HCT116 (cell line): ENCODE measurements at regions not wholly inside any gene's neighbourhood (a gene's known extent, or its start where the extent isn't known, plus 50 kb on each side); places are given as distances from the start of the nearest gene placed in this dataset.

ENCODE experiments used
- ATAC-seq: fragments of 200-7000 bp; cut with Tn5 transposase; 2 replicates; pipeline ENCODE4 v1.9.1; 2020; ENCODE audit warnings: mild to moderate bottlenecking, moderate library complexity
- BruUV-seq: library from RNA; stranded (reverse); fragments of 400-500 nt; replicated peaks from 2 replicates; lab custom pipeline; 2021; lab: Mats Ljungman, UMichigan
- CTCF ChIA-PET: fragments of 300-600 bp; sonication (Branson Sonifier 250); formaldehyde crosslinking; loops from one replicate; lab custom pipeline; 2021; ENCODE audit warnings: antibody characterized with exemption; lab: Charles Lee
- POLR2A ChIA-PET: fragments of 300-600, 350-600 bp; sonication (Branson Sonifier 250); formaldehyde crosslinking; loops from one replicate; lab custom pipeline; 2021; ENCODE audit warnings: antibody characterized with exemption; lab: Charles Lee
- RAD21 ChIA-PET, 2 experiments: fragments of 300-600 bp; sonication (Branson Sonifier 250); formaldehyde crosslinking; loops; one replicate each; lab custom pipeline; 2023; ENCODE audit warnings: low total read pairs in 2 of 2; ENCODE audit not compliant: uncharacterized antibody in 2 of 2, unreplicated experiment in 2 of 2, low non-redundant PET in 1 of 2; lab: Charles Lee
- DNase-seq: peaks from one replicate; pipeline ENCODE4 v3.0.0-alpha.2; 2010; ENCODE audit warnings: low read depth, low spot score
- H2AFZ ChIP-seq: fragments of 200-600 bp; shearing (Covaris generic), sonication (generic); 2 replicates; pipeline ENCODE4 v1.6.1; 2017; ENCODE audit warnings: low read depth, mixed run types, mixed read lengths, antibody characterized with exemption, low read length; ENCODE audit not compliant: poor library complexity, severe bottlenecking
- H3K27ac ChIP-seq: 2 replicates; pipeline ENCODE4 v1.5.1; 2012; ENCODE audit warnings: low read depth, low read length
- H3K27me3 ChIP-seq: fragments of 200-600 bp; sonication (generic); 2 replicates; pipeline ENCODE4 v1.6.1; 2016; ENCODE audit warnings: mixed run types, low read length, mixed read lengths; ENCODE audit not compliant: insufficient read depth
- H3K36me3 ChIP-seq, 2 experiments: fragments of 200-500 bp in 1 of 2; fragments of 200-600 bp in 1 of 2; sonication (Bioruptor generic) in 1 of 2; sonication (generic) in 1 of 2; 2 replicates each; pipeline versions ENCODE4 v1.5.1 to v1.6.1; 2014 to 2016; ENCODE audit warnings: low read length in 2 of 2, inconsistent platforms in 1 of 2, mixed read lengths in 1 of 2, mixed run types in 1 of 2; ENCODE audit not compliant: insufficient read depth in 2 of 2, control insufficient read depth in 1 of 2
- H3K4me1 ChIP-seq, 2 experiments: fragments of 200-600 bp in 1 of 2; sonication (generic) in 1 of 2; 2 replicates each; pipeline versions ENCODE4 v1.5.1 to v1.6.1; 2012 to 2017; ENCODE audit warnings: low read length in 2 of 2, inconsistent platforms in 1 of 2, mild to moderate bottlenecking in 1 of 2, mixed read lengths in 1 of 2, mixed run types in 1 of 2, moderate library complexity in 1 of 2; ENCODE audit not compliant: insufficient read depth in 2 of 2, control insufficient read depth in 1 of 2
- H3K4me2 ChIP-seq: fragments of 200-600 bp; sonication (generic); 2 replicates; pipeline ENCODE4 v1.6.1; 2017; ENCODE audit warnings: mixed run types, low read length, mixed read lengths
- H3K4me3 ChIP-seq, 2 experiments: fragments of 200-600 bp in 1 of 2; sonication (generic) in 1 of 2; replicated peaks in 1 of 2; 2 replicates each; pipeline ENCODE4 v1.5.1; 2011 to 2016; ENCODE audit warnings: low read length in 2 of 2, control low read depth in 1 of 2, low read depth in 1 of 2, mild to moderate bottlenecking in 1 of 2, mixed read lengths in 1 of 2, mixed run types in 1 of 2
- H3K79me2 ChIP-seq: fragments of 200-600 bp; sonication (generic); 2 replicates; pipeline ENCODE4 v1.6.1; 2017; ENCODE audit warnings: mild to moderate bottlenecking, mixed run types, low read length, moderate library complexity, mixed read lengths; ENCODE audit not compliant: insufficient read depth
- H3K9ac ChIP-seq: fragments of 200-600 bp; sonication (generic); 2 replicates; pipeline ENCODE4 v1.6.1; 2016; ENCODE audit warnings: low read length, mixed read lengths
- H3K9me2 ChIP-seq: fragments of 200-600 bp; sonication (generic), shearing (Covaris generic); 2 replicates; pipeline ENCODE4 v1.6.1; 2017; ENCODE audit warnings: mixed run types, mild to moderate bottlenecking, moderate library complexity; ENCODE audit not compliant: insufficient read depth
- H3K9me3 ChIP-seq, 2 experiments: fragments of 200-500 bp in 1 of 2; fragments of 200-600 bp in 1 of 2; sonication (Bioruptor generic) in 1 of 2; sonication (generic) in 1 of 2; 2 replicates each; pipeline ENCODE4 v1.6.1; 2014 to 2017; ENCODE audit warnings: low read length in 2 of 2, mixed read lengths in 2 of 2, inconsistent platforms in 1 of 2, low read depth in 1 of 2, mild to moderate bottlenecking in 1 of 2, mixed run types in 1 of 2, moderate library complexity in 1 of 2; ENCODE audit not compliant: control insufficient read depth in 1 of 2, insufficient read depth in 1 of 2
- H4K20me1 ChIP-seq: fragments of 200-600 bp; sonication (generic), shearing (Covaris generic); 2 replicates; pipeline ENCODE4 v1.6.1; 2017; ENCODE audit warnings: mixed run types, mild to moderate bottlenecking, moderate library complexity; ENCODE audit not compliant: insufficient read depth
- ATF3 ChIP-seq: IDR thresholded peaks from 2 replicates; pipeline ENCODE4 v1.6.1; 2012
- CEBPB ChIP-seq: IDR thresholded peaks from 2 replicates; pipeline ENCODE4 v1.6.1; 2012; ENCODE audit warnings: low read depth
- CTCF ChIP-seq, 3 experiments: fragments of 200-600 bp in 1 of 3; sonication (generic) in 1 of 3; IDR thresholded peaks in 2 of 3; conservative IDR thresholded peaks in 1 of 3; 2 replicates each; pipeline ENCODE4 v1.5.1; 2012 to 2017; ENCODE audit warnings: low read depth in 2 of 3, low read length in 2 of 3, antibody characterized with exemption in 1 of 3, borderline replicate concordance in 1 of 3, control low read depth in 1 of 3, mild to moderate bottlenecking in 1 of 3, mixed read lengths in 1 of 3, mixed run types in 1 of 3, moderate library complexity in 1 of 3; ENCODE audit not compliant: insufficient read depth in 1 of 3
- EGR1 ChIP-seq: IDR thresholded peaks from 2 replicates; pipeline ENCODE4 v1.6.1; 2012; ENCODE audit warnings: low read depth
- EZH2phosphoT487 ChIP-seq: fragments of 200-600 bp; IDR thresholded peaks from 2 replicates; pipeline ENCODE4 v1.6.1; 2018; ENCODE audit warnings: antibody characterized with exemption, borderline replicate concordance
- FOSL1 ChIP-seq: IDR thresholded peaks from 2 replicates; pipeline ENCODE4 v1.6.1; 2012; ENCODE audit warnings: low read depth
- JUND ChIP-seq: IDR thresholded peaks from 2 replicates; pipeline ENCODE4 v1.6.1; 2012
- POLR2A ChIP-seq: IDR thresholded peaks from 2 replicates; pipeline ENCODE4 v1.7.0; 2011; ENCODE audit warnings: borderline replicate concordance; ENCODE audit not compliant: insufficient read depth, insufficient read length; ENCODE audit errors: extremely low read depth
- POLR2AphosphoS5 ChIP-seq: IDR thresholded peaks from 2 replicates; pipeline ENCODE4 v1.6.1; 2011; ENCODE audit warnings: mild to moderate bottlenecking, low read depth, low read length, moderate library complexity
- RAD21 ChIP-seq: IDR thresholded peaks from 2 replicates; pipeline ENCODE4 v1.6.1; 2012; ENCODE audit warnings: low read depth, mild to moderate bottlenecking
- SIN3A ChIP-seq: IDR thresholded peaks from 2 replicates; pipeline ENCODE4 v1.6.1; 2012; ENCODE audit warnings: low read depth
- SP1 ChIP-seq: IDR thresholded peaks from 2 replicates; pipeline ENCODE4 v1.6.1; 2012; ENCODE audit warnings: low read depth
- TCF7L2 ChIP-seq: IDR thresholded peaks from 2 replicates; pipeline ENCODE4 v1.7.0; 2011; ENCODE audit warnings: borderline replicate concordance, inconsistent platforms; ENCODE audit not compliant: insufficient read depth, insufficient read length; ENCODE audit errors: extremely low read depth
- YY1 ChIP-seq: IDR thresholded peaks from 2 replicates; pipeline ENCODE4 v1.6.1; 2011; ENCODE audit warnings: low read length, low read depth, moderate library complexity, mild to moderate bottlenecking; ENCODE audit not compliant: insufficient replicate concordance; ENCODE audit errors: extremely low read depth
- ZNF274 ChIP-seq: fragments of 200-500 bp; sonication (Bioruptor generic); IDR thresholded peaks from 2 replicates; pipeline ENCODE4 v1.6.1; 2014; ENCODE audit warnings: mild to moderate bottlenecking, low read depth, low read length, inconsistent platforms
- intact Hi-C: fragments of 100-400 bp; cut with micrococcal nuclease; formaldehyde crosslinking; loops from 2 replicates; pipeline ENCODE4 v1.10.0; 2022
- TF ChIP-seq, protein P1 (sequence below): IDR thresholded peaks from 2 replicates; pipeline ENCODE4 v1.6.1; 2012
- TF ChIP-seq, protein P2 (sequence below): IDR thresholded peaks from 2 replicates; pipeline ENCODE4 v1.6.1; 2012; ENCODE audit warnings: low read depth

DNA sequence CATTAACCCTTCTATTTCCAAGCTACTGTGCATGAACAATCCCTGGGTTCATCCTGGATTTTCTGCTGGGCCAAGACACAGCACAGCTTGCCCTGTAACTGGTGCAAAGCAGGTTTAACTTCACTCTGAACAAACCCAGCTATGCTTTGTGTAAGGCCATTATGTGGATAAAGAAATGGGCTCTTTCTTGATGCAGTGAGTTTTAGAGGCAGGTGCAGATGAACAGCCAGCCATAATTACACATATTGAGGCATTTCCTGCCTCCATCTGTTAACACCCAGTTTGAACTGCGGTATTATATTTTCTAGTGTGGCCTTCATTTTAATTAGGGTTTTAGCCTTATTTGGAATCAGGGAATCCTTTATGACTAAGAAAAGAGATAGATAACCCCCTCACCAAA lies 68.7 kb upstream of the ARX start:
- no peaks in the 10 kb centered on the region for H4K20me1 ChIP-seq
- no peaks in the 10 kb centered on the region for H3K9me2 ChIP-seq
- H3K4me3 ChIP-seq, result no peak overlapping the region
- H3K9me3 ChIP-seq, result no peaks in the 10 kb centered on the region
- no peak for TF ChIP-seq CEBPB
- no peak for TF ChIP-seq ZNF274
- TF ChIP-seq JUND, result no peak
- TF ChIP-seq FOSL1, result no peak
- TF ChIP-seq CTCF (IDR thresholded peaks at IDR 0.05 in 2 of 3, conservative IDR thresholded peaks at IDR 0.05 in 1 of 3; ENCODE audit: borderline replicate concordance in 1 of 3, insufficient read depth in 1 of 3, low read depth in 2 of 3, low read length in 2 of 3), result no peak
- no peak for TF ChIP-seq TCF7L2
- TF ChIP-seq SIN3A, result no peak
- TF ChIP-seq, protein P1, sequence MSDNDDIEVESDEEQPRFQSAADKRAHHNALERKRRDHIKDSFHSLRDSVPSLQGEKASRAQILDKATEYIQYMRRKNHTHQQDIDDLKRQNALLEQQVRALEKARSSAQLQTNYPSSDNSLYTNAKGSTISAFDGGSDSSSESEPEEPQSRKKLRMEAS, result no peak
- no peak for TF ChIP-seq EGR1
- TF ChIP-seq, protein P2, sequence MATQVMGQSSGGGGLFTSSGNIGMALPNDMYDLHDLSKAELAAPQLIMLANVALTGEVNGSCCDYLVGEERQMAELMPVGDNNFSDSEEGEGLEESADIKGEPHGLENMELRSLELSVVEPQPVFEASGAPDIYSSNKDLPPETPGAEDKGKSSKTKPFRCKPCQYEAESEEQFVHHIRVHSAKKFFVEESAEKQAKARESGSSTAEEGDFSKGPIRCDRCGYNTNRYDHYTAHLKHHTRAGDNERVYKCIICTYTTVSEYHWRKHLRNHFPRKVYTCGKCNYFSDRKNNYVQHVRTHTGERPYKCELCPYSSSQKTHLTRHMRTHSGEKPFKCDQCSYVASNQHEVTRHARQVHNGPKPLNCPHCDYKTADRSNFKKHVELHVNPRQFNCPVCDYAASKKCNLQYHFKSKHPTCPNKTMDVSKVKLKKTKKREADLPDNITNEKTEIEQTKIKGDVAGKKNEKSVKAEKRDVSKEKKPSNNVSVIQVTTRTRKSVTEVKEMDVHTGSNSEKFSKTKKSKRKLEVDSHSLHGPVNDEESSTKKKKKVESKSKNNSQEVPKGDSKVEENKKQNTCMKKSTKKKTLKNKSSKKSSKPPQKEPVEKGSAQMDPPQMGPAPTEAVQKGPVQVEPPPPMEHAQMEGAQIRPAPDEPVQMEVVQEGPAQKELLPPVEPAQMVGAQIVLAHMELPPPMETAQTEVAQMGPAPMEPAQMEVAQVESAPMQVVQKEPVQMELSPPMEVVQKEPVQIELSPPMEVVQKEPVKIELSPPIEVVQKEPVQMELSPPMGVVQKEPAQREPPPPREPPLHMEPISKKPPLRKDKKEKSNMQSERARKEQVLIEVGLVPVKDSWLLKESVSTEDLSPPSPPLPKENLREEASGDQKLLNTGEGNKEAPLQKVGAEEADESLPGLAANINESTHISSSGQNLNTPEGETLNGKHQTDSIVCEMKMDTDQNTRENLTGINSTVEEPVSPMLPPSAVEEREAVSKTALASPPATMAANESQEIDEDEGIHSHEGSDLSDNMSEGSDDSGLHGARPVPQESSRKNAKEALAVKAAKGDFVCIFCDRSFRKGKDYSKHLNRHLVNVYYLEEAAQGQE, result no peak
- no peak for TF ChIP-seq EZH2phosphoT487
- TF ChIP-seq POLR2A, result no peak
- no peak for TF ChIP-seq YY1
- TF ChIP-seq SP1, result no peak
- TF ChIP-seq RAD21, result no peak
- TF ChIP-seq POLR2AphosphoS5, result no peak
- TF ChIP-seq ATF3, result no peak
- no peak overlapping the region for H2AFZ ChIP-seq
- H3K27me3 ChIP-seq, result no peaks in the 10 kb centered on the region
- intact Hi-C loops, result no loop called here
- no peak overlapping the region for H3K27ac ChIP-seq
- no peak overlapping the region for H3K9ac ChIP-seq
- POLR2A ChIA-PET, result no interaction called here
- RAD21 ChIA-PET, result no interaction called here
- H3K36me3 ChIP-seq, result no peaks in the 10 kb centered on the region
- BruUV-seq, result no TSS peak
- DNase-seq (no peak), ATAC-seq (no peak)
- no peaks in the 10 kb centered on the region for H3K79me2 ChIP-seq
- no peak overlapping the region for H3K4me2 ChIP-seq
- CTCF ChIA-PET, result no interaction called here
- peaks cover 0 to 6% of the 10 kb centered on the region in 2 experiments; a peak in 1 of 4 replicates for H3K4me1 ChIP-seq
